Uterus (tissue), 3 donors: ENCODE measurements at regions not wholly inside any gene's neighbourhood (a gene's known extent, or its start where the extent isn't known, plus 50 kb on each side); places are given as distances from the start of the nearest gene placed in this dataset.

Source experiments
- DNase-seq, 2 donors: peaks; one replicate each; pipeline ENCODE4 v3.0.0-alpha.2; 2019 to 2020
- H3K27ac ChIP-seq, 2 donors: fragments of 200-600 bp; sonication (generic); 1 replicate in 1 of 2; 2 replicates in 1 of 2; pipeline ENCODE4 v1.5.1; 2016 to 2018
- H3K27me3 ChIP-seq, 2 donors: fragments of 200-600 bp; sonication (generic); one replicate each; pipeline ENCODE4 v1.5.1; 2018 to 2019; ENCODE audit warnings: control low read depth in 1 of 2
- H3K36me3 ChIP-seq, 2 donors: fragments of 200-600 bp; sonication (generic); one replicate each; pipeline ENCODE4 v1.5.1; 2019; ENCODE audit warnings: control low read depth in 1 of 2
- H3K4me1 ChIP-seq, 2 donors: fragments of 200-600 bp; sonication (generic); one replicate each; pipeline ENCODE4 v1.5.1; 2018 to 2019; ENCODE audit warnings: control low read depth in 1 of 2
- H3K4me3 ChIP-seq, 2 donors: fragments of 200-600 bp; sonication (generic); 1 replicate in 1 of 2; 2 replicates in 1 of 2; pipeline ENCODE4 v1.5.1; 2018 to 2019; ENCODE audit warnings: mild to moderate bottlenecking in 1 of 2
- H3K9me3 ChIP-seq, 2 donors: fragments of 200-600 bp; sonication (generic); one replicate each; pipeline ENCODE4 v1.5.1; 2019; ENCODE audit warnings: control low read depth in 1 of 2
- CTCF ChIP-seq, 4 experiments: fragments of 200-600 bp in 2 of 4; fragments of 450-650 bp in 2 of 4; sonication (generic) in 2 of 4; IDR thresholded peaks; one replicate each; pipeline ENCODE4 v1.5.1; 2016 to 2019; ENCODE audit warnings: antibody characterized with exemption in 4 of 4, mild to moderate bottlenecking in 2 of 4, moderate library complexity in 1 of 4
- POLR2A ChIP-seq, 2 donors: fragments of 450-650 bp; IDR thresholded peaks; one replicate each; pipeline ENCODE4 v1.6.1; 2016; ENCODE audit warnings: antibody characterized with exemption in 2 of 2, mild to moderate bottlenecking in 1 of 2, moderate library complexity in 1 of 2
- intact Hi-C: fragments of 100-400 bp; cut with DNase I; formaldehyde crosslinking; loops from one replicate; pipeline ENCODE4 v1.15.1; 2023; ENCODE audit warnings: low total_unique reads
- donor health status: DM: yes; HTN: yes; CAD: no.

- intact Hi-C loops = no loop called here
- TF ChIP-seq POLR2A (IDR thresholded peaks at IDR 0.05) = no peak
- no peak for TF ChIP-seq CTCF (IDR thresholded peaks at IDR 0.05)
- Histone ChIP-seq H3K27ac (no peak overlapping the region), H3K9me3 (no peaks in the 10 kb centered on the region), H3K36me3 (no peaks in the 10 kb centered on the region), H3K4me3 (no peak overlapping the region), H3K27me3 (no peaks in the 10 kb centered on the region), H3K4me1 (no peaks in the 10 kb centered on the region)
- no peak for DNase-seq
Observed at GRCh38 chr21:19276665-19277064, 873.1 kb upstream of the TMPRSS15 start.

GRCh38 chr21:19286876-19287275 is 883.3 kb upstream of the TMPRSS15 start:
- no peak for TF ChIP-seq CTCF (IDR thresholded peaks at IDR 0.05)
- no peak for TF ChIP-seq POLR2A (IDR thresholded peaks at IDR 0.05)
- intact Hi-C loops = no loop called here

GRCh38 chr21:19290328-19290727 is 886.7 kb upstream of the TMPRSS15 start:
- intact Hi-C loops = no loop called here
- Histone ChIP-seq H3K4me3 (no peak overlapping the region), H3K4me1 (no peaks in the 10 kb centered on the region), H3K27me3 (no peaks in the 10 kb centered on the region), H3K9me3 (no peaks in the 10 kb centered on the region), H3K36me3 (no peaks in the 10 kb centered on the region), H3K27ac (no peak overlapping the region)
- TF ChIP-seq CTCF (IDR thresholded peaks at IDR 0.05) (no peak), POLR2A (IDR thresholded peaks at IDR 0.05) (no peak)
- no peak for DNase-seq

More at GRCh38 chr21:19286876-19287275, 883.3 kb upstream of the TMPRSS15 start:
- no peak overlapping the region for H3K27ac ChIP-seq
- no peaks in the 10 kb centered on the region for H3K36me3 ChIP-seq
- no peaks in the 10 kb centered on the region for H3K9me3 ChIP-seq
- H3K4me1 ChIP-seq = no peaks in the 10 kb centered on the region
- DNase-seq = no peak
- no peak overlapping the region for H3K4me3 ChIP-seq
- no peaks in the 10 kb centered on the region for H3K27me3 ChIP-seq

GRCh38 chr21:19320291-19320690 is 916.7 kb upstream of the TMPRSS15 start:
- H3K4me3 ChIP-seq = no peak overlapping the region
- H3K27ac ChIP-seq = no peak overlapping the region
- H3K9me3 ChIP-seq = no peaks in the 10 kb centered on the region
- no peak for DNase-seq
- no peaks in the 10 kb centered on the region for H3K36me3 ChIP-seq
- no peaks in the 10 kb centered on the region for H3K4me1 ChIP-seq
- intact Hi-C loops = no loop called here
- TF ChIP-seq POLR2A (IDR thresholded peaks at IDR 0.05) (no peak), CTCF (IDR thresholded peaks at IDR 0.05) (no peak)
- H3K27me3 ChIP-seq = no peaks in the 10 kb centered on the region

GRCh38 chr21:19321688-19322087 is 918.1 kb upstream of the TMPRSS15 start:
- H3K4me1 ChIP-seq = no peaks in the 10 kb centered on the region
- no peaks in the 10 kb centered on the region for H3K36me3 ChIP-seq
- DNase-seq = no peak
- no peak overlapping the region for H3K27ac ChIP-seq
- intact Hi-C loops = no loop called here
- no peak overlapping the region for H3K4me3 ChIP-seq
- no peaks in the 10 kb centered on the region for H3K27me3 ChIP-seq
- TF ChIP-seq CTCF (IDR thresholded peaks at IDR 0.05) = no peak
- no peak for TF ChIP-seq POLR2A (IDR thresholded peaks at IDR 0.05)
- no peaks in the 10 kb centered on the region for H3K9me3 ChIP-seq
